ENCODE measurements at regions not wholly inside any gene's neighbourhood (a gene's known extent, or its start where the extent isn't known, plus 50 kb on each side); places are given as distances from the start of the nearest gene placed in this dataset.

GRCh38 chr7:38331853-38332595 lies 58.6 kb upstream of the TARP start (continued):
- peak; percentile 76 for TF ChIP-seq ZNF239 (CRISPR knock-in tag; IDR thresholded peaks at IDR 0.05)

DNA sequence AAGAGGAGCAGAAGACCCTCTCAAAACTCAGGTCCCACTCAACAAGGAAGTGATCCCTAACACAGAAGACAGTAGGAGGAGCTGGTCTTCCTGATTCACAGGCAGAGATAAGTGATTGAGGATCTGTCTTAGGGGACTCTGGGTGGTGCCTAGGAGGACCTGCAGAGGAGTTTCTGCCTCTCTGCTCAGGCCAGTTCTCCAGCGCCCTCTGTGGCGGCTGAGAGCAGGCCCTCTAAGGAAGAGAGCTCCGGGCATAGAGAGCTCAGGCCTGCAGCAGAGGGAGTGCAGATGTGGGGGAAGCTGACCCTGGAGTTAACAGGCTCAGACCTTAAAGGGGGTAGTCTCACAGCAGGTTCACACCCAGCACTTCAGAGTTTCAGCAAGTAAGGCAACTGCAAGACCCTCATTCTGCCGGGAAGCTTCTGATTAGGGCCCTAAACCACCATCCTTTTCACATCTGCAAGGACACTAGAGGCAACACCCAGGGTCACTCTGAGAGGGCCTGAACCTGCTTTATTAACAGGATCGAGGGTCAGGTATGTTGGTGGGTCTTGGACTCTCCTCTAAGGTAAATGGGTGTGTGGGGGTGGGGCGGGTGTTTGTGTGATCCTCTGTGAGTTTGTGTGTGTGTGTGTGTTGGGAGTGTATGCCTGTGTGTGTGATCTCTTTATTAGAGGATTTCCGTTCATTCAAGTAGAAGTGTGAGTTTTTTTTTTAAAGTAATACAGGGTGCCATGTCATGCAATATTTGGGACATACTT lies 57.6 kb upstream of the TARP start:
- Histone ChIP-seq H3K9me1 (ENCODE audit: control insufficient read depth, insufficient read depth, low read length) (no peaks in the 10 kb centered on the region), H3K4me2 (ENCODE audit: insufficient read depth, low read length) (peak overlapping the region; percentile 59), H3K36me3 (ENCODE audit: control insufficient read depth, insufficient read depth, low read length) (no peaks in the 10 kb centered on the region), H2AFZ (ENCODE audit: low read depth, low read length) (peak overlapping the region; percentile 95), H3K4me1 (replicated peaks in 1 of 2; ENCODE audit: control insufficient read depth in 2 of 2, insufficient read depth in 2 of 2, low read length in 2 of 2) (peaks cover 11 to 32% of the 10 kb centered on the region in 2 experiments; a peak in 4 of 5 replicates), H3K27me3 (ENCODE audit: control insufficient read depth in 2 of 2, insufficient read depth in 2 of 2, low read length in 2 of 2) (no peaks in the 10 kb centered on the region), H3K27ac (ENCODE audit: extremely low read depth, low read depth, low read length) (peak overlapping the region; percentile 54; the same call in 2 of the 3 replicates), H4K20me1 (replicated peaks; ENCODE audit: control insufficient read depth, insufficient read depth, low read length) (no peaks in the 10 kb centered on the region), H3K79me2 (ENCODE audit: control insufficient read depth, insufficient read depth, low read length) (no peaks in the 10 kb centered on the region), H3K4me3 (no peak overlapping the region), H3K9ac (ENCODE audit: insufficient read depth in 1 of 2, low read depth in 2 of 2, low read length in 2 of 2) (peak overlapping the region; percentile 8 to 53; a peak in 1 of 4 replicates), H3K9me3 (replicated peaks; ENCODE audit: control insufficient read depth, insufficient read depth, low read depth, low read length) (no peaks in the 10 kb centered on the region)
- FAIRE-seq (peak; percentile 83), ATAC-seq (peak; percentile 90), DNase-seq (ENCODE audit: extremely low read depth in 1 of 4, low spot score in 3 of 4) (peak; percentile 24 to 83 (median 53))
- intact Hi-C loops (cut with micrococcal nuclease) (no loop called here), in situ Hi-C loops (cut with MboI) (loop anchor here (10.0 kb wide), 1 partner anchor 226 kb away; no protein-coding TSS in a partner anchor)
- WGBS (ENCODE audit: insufficient coverage, low coverage, missing lambda C conversion rate): 38% methylated on average over 7 of the region's 7 CpGs
- TSS peak; percentile 41 for BruUV-seq (replicated peaks)
- CTCF ChIA-PET (ENCODE audit: low intra/inter-chr PET ratio): interaction anchor here (0.7 kb wide), 1 partner anchor 107 kb away, joined by 3 read pairs; no protein-coding TSS in a partner anchor
- POLR2A ChIA-PET: interaction anchor here (0.6 to 2.1 kb wide), 5 partner anchors 10 to 20 kb away, joined by 4 to 11 read pairs (median 4); no protein-coding TSS in a partner anchor
- TF ChIP-seq ESRRA (IDR thresholded peaks at IDR 0.05; ENCODE audit: borderline replicate concordance, low read depth) (no peak), GABPB1 (CRISPR knock-in tag; IDR thresholded peaks at IDR 0.05) (peak; percentile 38; the same call in 1 of the 2 replicates), THRB (CRISPR knock-in tag; conservative IDR thresholded peaks at IDR 0.05) (no peak), ZFP36 (IDR thresholded peaks at IDR 0.05; ENCODE audit: low read depth, low read length, partially characterized antibody) (no peak), DPF2 (IDR thresholded peaks at IDR 0.05) (no peak), MEIS2 (IDR thresholded peaks at IDR 0.05; ENCODE audit: partially characterized antibody) (peak; percentile 51), PKNOX1 (IDR thresholded peaks at IDR 0.05) (0 out of 2 replicates have a peak, but pooled peaks have one; percentile 16), ZNF696 (CRISPR knock-in tag; conservative IDR thresholded peaks at IDR 0.05) (no peak), ELF1 (tag; IDR thresholded peaks at IDR 0.05) (peak; percentile 53; the same call in 1 of the 2 replicates), ARID2 (IDR thresholded peaks at IDR 0.05) (no peak), NRF1 (conservative IDR thresholded peaks at IDR 0.05 in 1 of 2, IDR thresholded peaks at IDR 0.05 in 1 of 2) (peak in 1 of 2 experiments; percentile 39; a peak in 1 of 4 replicates), CHD1 (IDR thresholded peaks at IDR 0.05; ENCODE audit: low read length) (no peak), RCOR1 (IDR thresholded peaks at IDR 0.05; ENCODE audit: borderline replicate concordance in 1 of 2, low read depth in 2 of 2, low read length in 2 of 2) (peak in 1 of 2 experiments; percentile 35; a peak in 1 of 4 replicates)
- TF ChIP-seq, protein P1, sequence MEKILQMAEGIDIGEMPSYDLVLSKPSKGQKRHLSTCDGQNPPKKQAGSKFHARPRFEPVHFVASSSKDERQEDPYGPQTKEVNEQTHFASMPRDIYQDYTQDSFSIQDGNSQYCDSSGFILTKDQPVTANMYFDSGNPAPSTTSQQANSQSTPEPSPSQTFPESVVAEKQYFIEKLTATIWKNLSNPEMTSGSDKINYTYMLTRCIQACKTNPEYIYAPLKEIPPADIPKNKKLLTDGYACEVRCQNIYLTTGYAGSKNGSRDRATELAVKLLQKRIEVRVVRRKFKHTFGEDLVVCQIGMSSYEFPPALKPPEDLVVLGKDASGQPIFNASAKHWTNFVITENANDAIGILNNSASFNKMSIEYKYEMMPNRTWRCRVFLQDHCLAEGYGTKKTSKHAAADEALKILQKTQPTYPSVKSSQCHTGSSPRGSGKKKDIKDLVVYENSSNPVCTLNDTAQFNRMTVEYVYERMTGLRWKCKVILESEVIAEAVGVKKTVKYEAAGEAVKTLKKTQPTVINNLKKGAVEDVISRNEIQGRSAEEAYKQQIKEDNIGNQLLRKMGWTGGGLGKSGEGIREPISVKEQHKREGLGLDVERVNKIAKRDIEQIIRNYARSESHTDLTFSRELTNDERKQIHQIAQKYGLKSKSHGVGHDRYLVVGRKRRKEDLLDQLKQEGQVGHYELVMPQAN (IDR thresholded peaks at IDR 0.05; ENCODE audit: borderline replicate concordance): 0 out of 2 replicates have a peak, but pooled peaks have one; percentile 35
